IMR-90 (cell line): ENCODE measurements at regions not wholly inside any gene's neighbourhood (a gene's known extent, or its start where the extent isn't known, plus 50 kb on each side); places are given as distances from the start of the nearest gene placed in this dataset.

Experiments used
- ATAC-seq: fragments of 200-7000 bp; cut with Tn5 transposase; 2 replicates; pipeline ENCODE4 v1.9.1; 2020; ENCODE audit warnings: low read depth, mild to moderate bottlenecking, moderate library complexity
- BruUV-seq: library from RNA; stranded (reverse); fragments of 400-500 nt; replicated peaks from 2 replicates; lab custom pipeline; 2021; lab: Mats Ljungman, UMichigan
- CTCF ChIA-PET: fragments of 300-600 bp; formaldehyde crosslinking; extraction: SDS; loops from one replicate; lab custom pipeline; 2021; ENCODE audit warnings: antibody characterized with exemption; lab: Yijun Ruan, JAX
- POLR2A ChIA-PET: fragments of 300-600 bp; sonication (Branson Sonifier 250); formaldehyde crosslinking; loops from one replicate; lab custom pipeline; 2022; ENCODE audit warnings: antibody characterized with exemption; ENCODE audit not compliant: unreplicated experiment; lab: Charles Lee
- DNase-seq: peaks from one replicate; pipeline ENCODE4 v3.0.0; 2013
- H2AFZ ChIP-seq: replicated peaks from 2 replicates; pipeline ENCODE3; 2013; ENCODE audit warnings: low read length, mild to moderate bottlenecking; ENCODE audit not compliant: poor library complexity
- H2AK5ac ChIP-seq: 2 replicates; pipeline ENCODE4 v1.6.1; 2013; ENCODE audit warnings: low read depth, low read length, inconsistent platforms
- H2AK9ac ChIP-seq: replicated peaks from 2 replicates; pipeline ENCODE3; 2013; ENCODE audit warnings: mild to moderate bottlenecking, low read depth, low read length, moderate library complexity; ENCODE audit not compliant: poor library complexity
- H2BK120ac ChIP-seq: 2 replicates; pipeline ENCODE4 v1.6.1; 2013; ENCODE audit warnings: low read depth, low read length, inconsistent platforms
- H2BK15ac ChIP-seq: 3 replicates; pipeline ENCODE4 v1.6.1; 2013; ENCODE audit warnings: low read depth, low read length, inconsistent platforms
- H2BK20ac ChIP-seq: 2 replicates; pipeline ENCODE4 v1.6.1; 2013; ENCODE audit warnings: low read depth, mild to moderate bottlenecking, inconsistent platforms, low read length, moderate library complexity
- H2BK5ac ChIP-seq: 2 replicates; pipeline ENCODE4 v1.6.1; 2013; ENCODE audit warnings: mild to moderate bottlenecking, low read depth, low read length, inconsistent platforms; ENCODE audit not compliant: poor library complexity, severe bottlenecking
- H3K14ac ChIP-seq: replicated peaks from 2 replicates; pipeline ENCODE4 v1.6.1; 2013; ENCODE audit warnings: low read depth, low read length, inconsistent platforms
- H3K18ac ChIP-seq: 2 replicates; pipeline ENCODE4 v1.6.1; 2013; ENCODE audit warnings: low read depth, low read length, control low read depth
- H3K23ac ChIP-seq: 2 replicates; pipeline ENCODE4 v1.6.1; 2013; ENCODE audit warnings: low read depth, low read length, inconsistent platforms
- H3K27ac ChIP-seq: 2 replicates; pipeline ENCODE4 v1.5.1; 2013; ENCODE audit warnings: mild to moderate bottlenecking, control low read depth, low read length; ENCODE audit not compliant: insufficient read depth
- H3K27me3 ChIP-seq: 2 replicates; pipeline ENCODE4 v1.6.1; 2013; ENCODE audit warnings: low read length; ENCODE audit not compliant: control insufficient read depth, insufficient read depth
- H3K36me3 ChIP-seq: 2 replicates; pipeline ENCODE4 v1.6.1; 2013; ENCODE audit warnings: low read length, mixed read lengths; ENCODE audit not compliant: control insufficient read depth, insufficient read depth
- H3K4ac ChIP-seq: 2 replicates; pipeline ENCODE4 v1.6.1; 2013; ENCODE audit warnings: low read depth, low read length, inconsistent platforms
- H3K4me1 ChIP-seq: 2 replicates; pipeline ENCODE4 v1.6.1; 2013; ENCODE audit warnings: low read length, mixed read lengths; ENCODE audit not compliant: control insufficient read depth, insufficient read depth
- H3K4me2 ChIP-seq: 2 replicates; pipeline ENCODE4 v1.6.1; 2013; ENCODE audit warnings: low read depth, mild to moderate bottlenecking, control low read depth, low read length, moderate library complexity
- H3K4me3 ChIP-seq: 2 replicates; pipeline ENCODE4 v1.5.1; 2013; ENCODE audit warnings: low read depth, mild to moderate bottlenecking, control low read depth, low read length, moderate library complexity; ENCODE audit not compliant: insufficient read depth
- H3K56ac ChIP-seq: 2 replicates; pipeline ENCODE4 v1.6.1; 2013; ENCODE audit warnings: low read length, inconsistent platforms; ENCODE audit not compliant: insufficient read depth; ENCODE audit errors: extremely low read depth
- H3K79me1 ChIP-seq, 2 experiments: 2 replicates each; pipeline ENCODE4 v1.6.1; 2013; ENCODE audit warnings: low read length in 2 of 2, inconsistent platforms in 1 of 2, low read depth in 1 of 2
- H3K9ac ChIP-seq: 2 replicates; pipeline ENCODE4 v1.6.1; 2013; ENCODE audit warnings: low read depth, low read length, control low read depth
- H3K9me1 ChIP-seq: 2 replicates; pipeline ENCODE4 v1.6.1; 2013; ENCODE audit warnings: low read length, inconsistent platforms; ENCODE audit not compliant: insufficient read depth
- H3K9me3 ChIP-seq: 2 replicates; pipeline ENCODE4 v1.6.1; 2013; ENCODE audit warnings: low read length; ENCODE audit not compliant: control insufficient read depth, insufficient read depth
- H4K20me1 ChIP-seq: 2 replicates; pipeline ENCODE4 v1.6.1; 2013; ENCODE audit warnings: low read length, inconsistent platforms; ENCODE audit not compliant: insufficient read depth
- H4K5ac ChIP-seq: 2 replicates; pipeline ENCODE4 v1.6.1; 2013; ENCODE audit warnings: mild to moderate bottlenecking, low read depth, low read length, control low read depth
- H4K8ac ChIP-seq, 2 experiments: 2 replicates each; pipeline ENCODE4 v1.6.1; 2013; ENCODE audit warnings: low read depth in 2 of 2, low read length in 2 of 2, control low read depth in 1 of 2, inconsistent platforms in 1 of 2
- H4K91ac ChIP-seq: 2 replicates; pipeline ENCODE4 v1.6.1; 2013; ENCODE audit warnings: low read depth, low read length, inconsistent platforms; ENCODE audit not compliant: insufficient read depth
- BHLHE40 ChIP-seq: fragments of 150-350 bp; IDR thresholded peaks from 2 replicates; pipeline ENCODE4 v1.6.1; 2016; ENCODE audit warnings: mild to moderate bottlenecking, low read depth, low read length
- CEBPB ChIP-seq: IDR thresholded peaks from 2 replicates; pipeline ENCODE4 v1.6.1; 2012; ENCODE audit warnings: low read depth, low read length, improper control_type of control experiment
- CHD1 ChIP-seq: IDR thresholded peaks from 2 replicates; pipeline ENCODE4 v1.6.1; 2012; ENCODE audit warnings: low read depth, low read length, improper control_type of control experiment
- CTCF ChIP-seq: conservative IDR thresholded peaks from 2 replicates; pipeline ENCODE4 v1.5.1; 2012; ENCODE audit warnings: mild to moderate bottlenecking, low read depth, low read length, improper control_type of control experiment
- FOS ChIP-seq: fragments of 150-350 bp; IDR thresholded peaks from 2 replicates; pipeline ENCODE4 v1.6.1; 2016; ENCODE audit warnings: low read depth, low read length
- MAFK ChIP-seq: IDR thresholded peaks from 2 replicates; pipeline ENCODE4 v1.6.1; 2012; ENCODE audit warnings: low read depth, low read length, improper control_type of control experiment
- MAZ ChIP-seq: IDR thresholded peaks from 2 replicates; pipeline ENCODE4 v1.6.1; 2012; ENCODE audit warnings: low read depth, mild to moderate bottlenecking, low read length, improper control_type of control experiment, moderate library complexity, borderline replicate concordance
- MXI1 ChIP-seq: IDR thresholded peaks from 2 replicates; pipeline ENCODE4 v1.6.1; 2012; ENCODE audit warnings: low read depth, mild to moderate bottlenecking, low read length, moderate library complexity, borderline replicate concordance
- NFE2L2 ChIP-seq: fragments of 150-350 bp; IDR thresholded peaks from 2 replicates; pipeline ENCODE4 v1.6.1; 2016; ENCODE audit warnings: low read depth, mild to moderate bottlenecking, low read length
- POLR2A ChIP-seq: IDR thresholded peaks from 2 replicates; pipeline ENCODE4 v1.6.1; 2012; ENCODE audit warnings: mild to moderate bottlenecking, low read depth, low read length
- RAD21 ChIP-seq: IDR thresholded peaks from 2 replicates; pipeline ENCODE4 v1.6.1; 2012; ENCODE audit warnings: low read length, improper control_type of control experiment
- RCOR1 ChIP-seq: IDR thresholded peaks from 2 replicates; pipeline ENCODE4 v1.6.1; 2012; ENCODE audit warnings: mild to moderate bottlenecking, low read length, improper control_type of control experiment; ENCODE audit not compliant: insufficient replicate concordance
- RFX5 ChIP-seq: IDR thresholded peaks from 2 replicates; pipeline ENCODE4 v1.8.0; 2012; ENCODE audit warnings: low read depth, mild to moderate bottlenecking, low read length, moderate library complexity
- SMC3 ChIP-seq: fragments of 150-350 bp; IDR thresholded peaks from 2 replicates; pipeline ENCODE4 v1.6.1; 2016; ENCODE audit warnings: low read depth, mild to moderate bottlenecking, antibody characterized with exemption, low read length, moderate library complexity
- USF2 ChIP-seq: fragments of 150-350 bp; IDR thresholded peaks from 2 replicates; pipeline ENCODE4 v1.6.1; 2017; ENCODE audit warnings: mild to moderate bottlenecking, antibody characterized with exemption, low read length, low read depth
- WGBS, 2 experiments: methylation state at CpG; one replicate each; pipeline versions ENCODE4 v1.1.5 to v1.1.7; 2013; ENCODE audit warnings: missing lambda C conversion rate in 2 of 2; ENCODE audit not compliant: insufficient read length in 1 of 2; ENCODE audit errors: extremely low coverage in 2 of 2; 5-methylcytosine and 5-hydroxymethylcytosine counted together
- dilution Hi-C: fragments of 300-500 bp; cut with HindIII; formaldehyde crosslinking; loops from one replicate; pipeline ENCODE4 v1.14.3; 2018; ENCODE audit warnings: low sequenced_read_pairs; ENCODE audit not compliant: unreplicated experiment
- in situ Hi-C: fragments of 300-500 bp; cut with MboI; formaldehyde crosslinking; loops from 3 replicates; pipeline ENCODE4 v1.14.3; 2019; ENCODE audit warnings: low sequenced_read_pairs, inconsistent platforms, mixed read lengths
- intact Hi-C: fragments of 100-400 bp; cut with micrococcal nuclease; formaldehyde crosslinking; loops from 2 replicates; pipeline ENCODE4 v1.10.0; 2022
- TF ChIP-seq, protein P1 (sequence below): fragments of 150-350 bp; IDR thresholded peaks from 2 replicates; pipeline ENCODE4 v1.6.1; 2016; ENCODE audit warnings: low read depth, mild to moderate bottlenecking, low read length, moderate library complexity, borderline replicate concordance

- Histone ChIP-seq H3K4ac (no peak overlapping the region), H3K27ac (no peak overlapping the region), H2BK20ac (no peak overlapping the region), H3K18ac (no peak overlapping the region), H3K9me3 (peaks cover 2% of the 10 kb centered on the region; the same call in 1 of the 2 replicates), H3K14ac (no peak overlapping the region), H2AFZ (no peak overlapping the region), H3K4me3 (no peak overlapping the region), H3K56ac (no peak overlapping the region), H2BK5ac (no peak overlapping the region), H2BK120ac (no peak overlapping the region), H3K27me3 (no peaks in the 10 kb centered on the region), H3K36me3 (no peaks in the 10 kb centered on the region), H4K20me1 (no peaks in the 10 kb centered on the region), H2AK5ac (no peak overlapping the region), H3K9ac (no peak overlapping the region), H4K8ac (no peak overlapping the region), H2AK9ac (no peak overlapping the region), H3K79me1 (no peaks in the 10 kb centered on the region), H3K4me2 (no peak overlapping the region), H3K4me1 (no peaks in the 10 kb centered on the region), H3K9me1 (no peaks in the 10 kb centered on the region), H4K91ac (no peak overlapping the region), H3K23ac (no peak overlapping the region), H2BK15ac (no peak overlapping the region), H4K5ac (no peak overlapping the region)
- TF ChIP-seq FOS: no peak
- no peak for TF ChIP-seq RFX5
- TF ChIP-seq RAD21: no peak
- no peak for TF ChIP-seq MAZ
- no peak for TF ChIP-seq BHLHE40
- TF ChIP-seq SMC3: no peak
- TF ChIP-seq CTCF: no peak
- TF ChIP-seq, protein P1, sequence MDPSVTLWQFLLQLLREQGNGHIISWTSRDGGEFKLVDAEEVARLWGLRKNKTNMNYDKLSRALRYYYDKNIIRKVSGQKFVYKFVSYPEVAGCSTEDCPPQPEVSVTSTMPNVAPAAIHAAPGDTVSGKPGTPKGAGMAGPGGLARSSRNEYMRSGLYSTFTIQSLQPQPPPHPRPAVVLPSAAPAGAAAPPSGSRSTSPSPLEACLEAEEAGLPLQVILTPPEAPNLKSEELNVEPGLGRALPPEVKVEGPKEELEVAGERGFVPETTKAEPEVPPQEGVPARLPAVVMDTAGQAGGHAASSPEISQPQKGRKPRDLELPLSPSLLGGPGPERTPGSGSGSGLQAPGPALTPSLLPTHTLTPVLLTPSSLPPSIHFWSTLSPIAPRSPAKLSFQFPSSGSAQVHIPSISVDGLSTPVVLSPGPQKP: no peak
- TF ChIP-seq CHD1: no peak
- no peak for TF ChIP-seq POLR2A
- TF ChIP-seq MXI1: no peak
- TF ChIP-seq USF2: no peak
- no peak for TF ChIP-seq RCOR1
- no peak for TF ChIP-seq MAFK
- no peak for TF ChIP-seq NFE2L2
- TF ChIP-seq CEBPB: no peak
- no CpG with 5 or more reads among the region's 5 CpGs for WGBS, 2 experiments
- POLR2A ChIA-PET: no interaction called here
- ATAC-seq (no peak), DNase-seq (no peak)
- CTCF ChIA-PET: no interaction called here
- BruUV-seq: no TSS peak
- dilution Hi-C loops: no loop called here
- in situ Hi-C loops: no loop called here
- intact Hi-C loops: no loop called here
These were observed 714.1 kb downstream of the STIM2 start for GRCh38 chr4:27574743-27575142.
